HG03159 (cell line): ENCODE measurements at regions not wholly inside any gene's neighbourhood (a gene's known extent, or its start where the extent isn't known, plus 50 kb on each side); places are given as distances from the start of the nearest gene placed in this dataset.
"Not testable (repeated sequence)": the region's sequence is repeated elsewhere in the genome, so short reads cannot be mapped to it uniquely, and the experiment has no call there.

ENCODE experiments used
- ATAC-seq: cut with Tn5 transposase; IDR thresholded peaks from one replicate; pipeline ENCODE4 v1.9.1; 2021; ENCODE audit warnings: mild to moderate bottlenecking, moderate library complexity; ENCODE audit not compliant: unreplicated experiment

GRCh38 chr16:62258931-62259435, 222.7 kb upstream of the CDH8 start:
- ATAC-seq: not testable (repeated sequence)

GRCh38 chr16:62256406-62256805, 220.2 kb upstream of the CDH8 start:
- no peak for ATAC-seq

- no peak for ATAC-seq
Measured at GRCh38 chr16:62254847-62255246, 218.6 kb upstream of the CDH8 start.

GRCh38 chr16:62254372-62254771, 218.1 kb upstream of the CDH8 start:
- ATAC-seq: no peak

- no peak for ATAC-seq
Measured at GRCh38 chr16:62253966-62254365, 217.7 kb upstream of the CDH8 start.

GRCh38 chr16:62249069-62249468, 212.8 kb upstream of the CDH8 start:
- ATAC-seq: no peak

GRCh38 chr16:62240722-62241121, 204.5 kb upstream of the CDH8 start:
- ATAC-seq: no peak

- ATAC-seq: peak; percentile 85
Measured at GRCh38 chr16:62225675-62226074, 189.4 kb upstream of the CDH8 start.

GRCh38 chr16:62224646-62225209, 188.5 kb upstream of the CDH8 start:
- ATAC-seq: no peak

- no peak for ATAC-seq
Measured at GRCh38 chr16:62216837-62217236, 180.6 kb upstream of the CDH8 start.

GRCh38 chr16:62213763-62214162, 177.5 kb upstream of the CDH8 start:
- ATAC-seq: no peak

GRCh38 chr16:62208934-62209333, 172.7 kb upstream of the CDH8 start:
- ATAC-seq: no peak

GRCh38 chr16:62205459-62205858, 169.2 kb upstream of the CDH8 start:
- ATAC-seq: no peak

GRCh38 chr16:62201911-62202310, 165.7 kb upstream of the CDH8 start:
- no peak for ATAC-seq

- no peak for ATAC-seq
Measured at GRCh38 chr16:62194828-62195227, 158.6 kb upstream of the CDH8 start.

- no peak for ATAC-seq
Measured at GRCh38 chr16:62190426-62190825, 154.2 kb upstream of the CDH8 start.

- no peak for ATAC-seq
Measured at GRCh38 chr16:62177351-62178203, 141.3 kb upstream of the CDH8 start.

GRCh38 chr16:62170642-62171041, 134.4 kb upstream of the CDH8 start:
- ATAC-seq: no peak

GRCh38 chr16:62167551-62167950, 131.3 kb upstream of the CDH8 start:
- no peak for ATAC-seq

GRCh38 chr16:62157544-62157943, 121.3 kb upstream of the CDH8 start:
- ATAC-seq: no peak

- no peak for ATAC-seq
Measured at GRCh38 chr16:62156971-62157370, 120.7 kb upstream of the CDH8 start.

GRCh38 chr16:62149631-62150030, 113.4 kb upstream of the CDH8 start:
- no peak for ATAC-seq
